Endothelial cell of umbilical vein (primary cell): ENCODE measurements at regions not wholly inside any gene's neighbourhood (a gene's known extent, or its start where the extent isn't known, plus 50 kb on each side); places are given as distances from the start of the nearest gene placed in this dataset.

Experiments used
- BruUV-seq: library from RNA; stranded (reverse); fragments of 400-500 nt; replicated peaks from 2 replicates; lab custom pipeline; 2021; lab: Mats Ljungman, UMichigan
- CTCF ChIA-PET: fragments of 300-600, 350-600 bp; sonication (Branson Sonifier 250); formaldehyde crosslinking; loops from one replicate; lab custom pipeline; 2021; ENCODE audit warnings: antibody characterized with exemption, inconsistent platforms; lab: Charles Lee
- POLR2A ChIA-PET: fragments of 300-600, 350-600 bp; sonication (Branson Sonifier 250); formaldehyde crosslinking; loops from one replicate; lab custom pipeline; 2021; ENCODE audit warnings: antibody characterized with exemption, inconsistent platforms; lab: Charles Lee
- DNase-seq: peaks from one replicate; pipeline ENCODE4 v3.0.0-alpha.2; 2011; ENCODE audit warnings: low read depth, low spot score
- FAIRE-seq: peaks from 2 replicates; lab custom pipeline; 2011; peaks lifted over from hg19 to GRCh38; lab: Jason Lieb, UNC
- H2AFZ ChIP-seq: 2 replicates; pipeline ENCODE4 v1.6.0; 2012; ENCODE audit warnings: low read depth, low read length, control low read depth, inconsistent platforms
- H3K27ac ChIP-seq: 2 replicates; pipeline ENCODE4 v1.5.1; 2011; ENCODE audit warnings: low read depth, mild to moderate bottlenecking, control low read depth, low read length, moderate library complexity; ENCODE audit not compliant: insufficient read depth
- H3K27me3 ChIP-seq, 2 experiments: 2 replicates each; pipeline versions ENCODE4 v1.6.0 to v1.6.1; 2011; ENCODE audit warnings: low read length in 2 of 2, mixed read lengths in 1 of 2; ENCODE audit not compliant: control insufficient read depth in 2 of 2, insufficient read depth in 2 of 2
- H3K36me3 ChIP-seq, 2 experiments: 2 replicates in 1 of 2; 3 replicates in 1 of 2; pipeline ENCODE4 v1.5.1; 2011; ENCODE audit warnings: low read length in 2 of 2, mild to moderate bottlenecking in 1 of 2, moderate library complexity in 1 of 2; ENCODE audit not compliant: control insufficient read depth in 2 of 2, insufficient read depth in 2 of 2; ENCODE audit errors: extremely low read depth in 1 of 2
- H3K4me1 ChIP-seq: 3 replicates; pipeline ENCODE4 v1.5.1; 2011; ENCODE audit warnings: mild to moderate bottlenecking, low read length; ENCODE audit not compliant: control insufficient read depth, insufficient read depth; ENCODE audit errors: extremely low read depth
- H3K4me2 ChIP-seq: 2 replicates; pipeline ENCODE4 v1.6.1; 2011; ENCODE audit warnings: low read length, control low read depth, mixed read lengths; ENCODE audit not compliant: insufficient read depth
- H3K4me3 ChIP-seq, 3 experiments: fragments of 200-600 bp in 1 of 3; sonication (generic), shearing (Covaris generic) in 1 of 3; replicated peaks in 1 of 3; 2 replicates each; pipeline ENCODE4 v1.5.1; 2011 to 2016; ENCODE audit warnings: control low read depth in 3 of 3, low read length in 3 of 3, mild to moderate bottlenecking in 2 of 3, inconsistent platforms in 1 of 3, low read depth in 1 of 3, moderate library complexity in 1 of 3; ENCODE audit not compliant: insufficient read depth in 1 of 3
- H3K79me2 ChIP-seq: 2 replicates; pipeline ENCODE4 v1.6.0; 2012; ENCODE audit warnings: low read length, inconsistent platforms; ENCODE audit not compliant: control insufficient read depth, insufficient read depth
- H3K9ac ChIP-seq: replicated peaks from 2 replicates; pipeline ENCODE3; 2011; ENCODE audit warnings: low read length, control low read depth; ENCODE audit not compliant: insufficient read depth; ENCODE audit errors: extremely low read depth
- H3K9me1 ChIP-seq: replicated peaks from 3 replicates; pipeline ENCODE4 v1.6.0; 2011; ENCODE audit warnings: mild to moderate bottlenecking, low read length; ENCODE audit not compliant: control insufficient read depth, insufficient read depth; ENCODE audit errors: extremely low read depth
- H3K9me3 ChIP-seq: replicated peaks from 2 replicates; pipeline ENCODE4 v1.5.1; 2012; ENCODE audit warnings: low read length, inconsistent platforms; ENCODE audit not compliant: control insufficient read depth, insufficient read depth
- H4K20me1 ChIP-seq: replicated peaks from 2 replicates; pipeline ENCODE3; 2011; ENCODE audit warnings: mild to moderate bottlenecking, low read length; ENCODE audit not compliant: control insufficient read depth, insufficient read depth; ENCODE audit errors: extremely low read depth
- EZH2 ChIP-seq: IDR thresholded peaks from 2 replicates; pipeline ENCODE4 v1.6.1; 2012; ENCODE audit warnings: borderline replicate concordance, low read depth, mild to moderate bottlenecking, moderate library complexity, low read length, inconsistent platforms; ENCODE audit not compliant: severe bottlenecking
- FOS ChIP-seq: IDR thresholded peaks from 2 replicates; pipeline ENCODE4 v1.6.1; 2011; ENCODE audit warnings: mild to moderate bottlenecking, low read length, moderate library complexity, borderline replicate concordance; ENCODE audit not compliant: insufficient read depth
- GATA2 ChIP-seq: IDR thresholded peaks from 2 replicates; pipeline ENCODE4 v1.7.0; 2011; ENCODE audit warnings: low read depth, mild to moderate bottlenecking, moderate library complexity, mixed read lengths, low read length; ENCODE audit not compliant: insufficient read length, insufficient read depth
- JUN ChIP-seq: IDR thresholded peaks from 2 replicates; pipeline ENCODE4 v1.6.1; 2011; ENCODE audit warnings: borderline replicate concordance, low read depth; ENCODE audit not compliant: insufficient read length, insufficient read depth
- MYC ChIP-seq: IDR thresholded peaks from one replicate; pipeline ENCODE4 v1.6.1; 2011; ENCODE audit warnings: mild to moderate bottlenecking, low read depth, low read length
- POLR2A ChIP-seq: IDR thresholded peaks from 2 replicates; pipeline ENCODE4 v1.6.1; 2012; ENCODE audit warnings: low read depth, mild to moderate bottlenecking, control low read depth, low read length
- POLR2AphosphoS5 ChIP-seq: IDR thresholded peaks from 2 replicates; pipeline ENCODE4 v1.6.1; 2012; ENCODE audit warnings: low read depth, mild to moderate bottlenecking, control low read depth, low read length, moderate library complexity; ENCODE audit not compliant: insufficient read depth
- dilution Hi-C: fragments of 300-500 bp; cut with MboI; formaldehyde crosslinking; loops from one replicate; pipeline ENCODE4 v1.15.0; 2019; ENCODE audit warnings: low sequenced_read_pairs; ENCODE audit not compliant: extremely low pct_ligation_motif_present
- intact Hi-C: fragments of 100-400 bp; cut with micrococcal nuclease; formaldehyde crosslinking; loops from one replicate; pipeline ENCODE4 v1.10.0; 2022
- TF ChIP-seq, protein P1 (sequence below), 2 donors: IDR thresholded peaks; 1 replicate in 1 of 2; 2 replicates in 1 of 2; pipeline ENCODE4 v1.5.1; 2011; ENCODE audit warnings: low read length in 2 of 2, mild to moderate bottlenecking in 2 of 2, moderate library complexity in 2 of 2, control low read depth in 1 of 2, inconsistent platforms in 1 of 2, low read depth in 1 of 2; ENCODE audit not compliant: insufficient read depth in 1 of 2; ENCODE audit errors: extremely low read depth in 1 of 2
- TF ChIP-seq, protein P2 (sequence below): IDR thresholded peaks from 2 replicates; pipeline ENCODE4 v1.6.1; 2011; ENCODE audit not compliant: insufficient read depth, insufficient read length

DNA sequence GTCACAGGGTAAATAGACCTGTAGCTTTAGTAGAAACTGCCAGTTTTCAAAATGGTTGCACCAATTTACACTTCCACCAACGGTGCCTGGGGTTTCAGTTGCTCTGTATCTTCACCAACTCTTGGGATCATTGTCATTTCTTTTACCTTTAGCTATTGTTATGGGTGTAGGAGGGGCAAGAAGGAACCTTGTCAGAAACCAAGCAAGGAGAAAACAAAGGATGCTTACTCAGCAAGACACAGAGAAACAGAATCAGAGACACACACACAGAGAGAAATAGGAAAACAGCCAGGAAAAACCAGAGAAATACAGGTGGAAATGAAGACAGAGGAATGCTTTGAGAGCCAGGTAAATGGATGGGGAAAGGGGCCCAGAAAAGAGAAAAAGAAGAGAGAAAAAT is 367.6 kb downstream of the MIAT start:
- H3K4me2 ChIP-seq = no peak overlapping the region
- peaks cover 1 to 3% of the 10 kb centered on the region in 2 experiments for H3K27me3 ChIP-seq
- intact Hi-C loops (no loop called here), dilution Hi-C loops (no loop called here)
- H3K36me3 ChIP-seq = no peaks in the 10 kb centered on the region
- no peak overlapping the region for H3K27ac ChIP-seq
- no peak overlapping the region for H3K4me3 ChIP-seq
- H3K79me2 ChIP-seq = no peaks in the 10 kb centered on the region
- H3K9ac ChIP-seq = no peak overlapping the region
- no peaks in the 10 kb centered on the region for H3K4me1 ChIP-seq
- no peak for FAIRE-seq
- BruUV-seq = no TSS peak
- H3K9me1 ChIP-seq = no peaks in the 10 kb centered on the region
- ChIA-PET CTCF (interaction anchor here (0.5 kb wide), 1 partner anchor 229 kb away, joined by 4 read pairs; no protein-coding TSS in a partner anchor), POLR2A (no interaction called here)
- TF ChIP-seq, protein P1, sequence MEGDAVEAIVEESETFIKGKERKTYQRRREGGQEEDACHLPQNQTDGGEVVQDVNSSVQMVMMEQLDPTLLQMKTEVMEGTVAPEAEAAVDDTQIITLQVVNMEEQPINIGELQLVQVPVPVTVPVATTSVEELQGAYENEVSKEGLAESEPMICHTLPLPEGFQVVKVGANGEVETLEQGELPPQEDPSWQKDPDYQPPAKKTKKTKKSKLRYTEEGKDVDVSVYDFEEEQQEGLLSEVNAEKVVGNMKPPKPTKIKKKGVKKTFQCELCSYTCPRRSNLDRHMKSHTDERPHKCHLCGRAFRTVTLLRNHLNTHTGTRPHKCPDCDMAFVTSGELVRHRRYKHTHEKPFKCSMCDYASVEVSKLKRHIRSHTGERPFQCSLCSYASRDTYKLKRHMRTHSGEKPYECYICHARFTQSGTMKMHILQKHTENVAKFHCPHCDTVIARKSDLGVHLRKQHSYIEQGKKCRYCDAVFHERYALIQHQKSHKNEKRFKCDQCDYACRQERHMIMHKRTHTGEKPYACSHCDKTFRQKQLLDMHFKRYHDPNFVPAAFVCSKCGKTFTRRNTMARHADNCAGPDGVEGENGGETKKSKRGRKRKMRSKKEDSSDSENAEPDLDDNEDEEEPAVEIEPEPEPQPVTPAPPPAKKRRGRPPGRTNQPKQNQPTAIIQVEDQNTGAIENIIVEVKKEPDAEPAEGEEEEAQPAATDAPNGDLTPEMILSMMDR (IDR thresholded peaks at IDR 0.05; ENCODE audit: extremely low read depth in 1 of 2, insufficient read depth in 1 of 2, low read depth in 1 of 2, low read length in 2 of 2) = no peak
- TF ChIP-seq MYC = no peak
- no peak for TF ChIP-seq POLR2A
- TF ChIP-seq POLR2AphosphoS5 = no peak
- TF ChIP-seq JUN = no peak
- TF ChIP-seq, protein P2, sequence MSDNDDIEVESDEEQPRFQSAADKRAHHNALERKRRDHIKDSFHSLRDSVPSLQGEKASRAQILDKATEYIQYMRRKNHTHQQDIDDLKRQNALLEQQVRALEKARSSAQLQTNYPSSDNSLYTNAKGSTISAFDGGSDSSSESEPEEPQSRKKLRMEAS = no peak
- TF ChIP-seq FOS = no peak
- TF ChIP-seq GATA2 = no peak
- no peak for TF ChIP-seq EZH2
- H3K9me3 ChIP-seq = no peaks in the 10 kb centered on the region
- H4K20me1 ChIP-seq = no peaks in the 10 kb centered on the region
- no peak overlapping the region for H2AFZ ChIP-seq
- no peak for DNase-seq
